Thyroid gland (tissue), 4 donors: ENCODE measurements at regions not wholly inside any gene's neighbourhood (a gene's known extent, or its start where the extent isn't known, plus 50 kb on each side); places are given as distances from the start of the nearest gene placed in this dataset.

Experiments
- CTCF ChIP-seq, 6 experiments: fragments of 200-600 bp in 3 of 6; fragments of 450-650 bp in 3 of 6; sonication (generic) in 3 of 6; IDR thresholded peaks; one replicate each; pipeline ENCODE4 v1.5.1; 2016 to 2019; ENCODE audit warnings: antibody characterized with exemption in 6 of 6, mild to moderate bottlenecking in 2 of 6, inconsistent platforms in 1 of 6, moderate library complexity in 1 of 6
- POLR2A ChIP-seq, 2 donors: fragments of 450-650 bp; IDR thresholded peaks; one replicate each; pipeline ENCODE4 v1.6.1; 2017; ENCODE audit warnings: antibody characterized with exemption in 2 of 2, mild to moderate bottlenecking in 2 of 2, moderate library complexity in 1 of 2

- TF ChIP-seq POLR2A (IDR thresholded peaks at IDR 0.05) (no peak), CTCF (IDR thresholded peaks at IDR 0.05) (no peak)
Measured at GRCh38 chr6:76776876-76777275, 686.4 kb downstream of the HTR1B start.
